ENCODE measurements at regions not wholly inside any gene's neighbourhood (a gene's known extent, or its start where the extent isn't known, plus 50 kb on each side); places are given as distances from the start of the nearest gene placed in this dataset.

DNA sequence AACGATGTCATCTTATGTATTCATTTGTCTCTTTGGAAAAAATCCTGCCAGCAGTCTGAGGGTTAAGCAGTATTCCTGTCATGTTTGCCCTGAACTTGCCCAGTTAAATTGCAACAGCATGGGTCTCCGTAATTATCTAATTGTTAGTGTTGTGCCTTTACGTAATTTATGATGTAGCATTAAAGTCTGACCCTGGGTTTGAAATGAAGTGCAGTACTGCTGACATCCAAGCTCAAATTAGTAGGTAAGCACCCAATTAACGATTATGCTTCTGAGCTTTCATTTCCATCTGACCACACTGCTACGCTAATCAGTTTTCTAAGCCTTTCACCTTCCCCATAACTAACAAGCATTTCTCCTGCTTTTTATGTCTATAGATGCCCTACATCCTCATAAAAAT lies 241.8 kb downstream of the ARRDC4 start:
- no peak for DNase-seq (ENCODE audit: low read depth)

- no peak for DNase-seq (ENCODE audit: low read depth)
Observed at GRCh38 chr15:98203872-98204660, 243.6 kb downstream of the ARRDC4 start.

DNA sequence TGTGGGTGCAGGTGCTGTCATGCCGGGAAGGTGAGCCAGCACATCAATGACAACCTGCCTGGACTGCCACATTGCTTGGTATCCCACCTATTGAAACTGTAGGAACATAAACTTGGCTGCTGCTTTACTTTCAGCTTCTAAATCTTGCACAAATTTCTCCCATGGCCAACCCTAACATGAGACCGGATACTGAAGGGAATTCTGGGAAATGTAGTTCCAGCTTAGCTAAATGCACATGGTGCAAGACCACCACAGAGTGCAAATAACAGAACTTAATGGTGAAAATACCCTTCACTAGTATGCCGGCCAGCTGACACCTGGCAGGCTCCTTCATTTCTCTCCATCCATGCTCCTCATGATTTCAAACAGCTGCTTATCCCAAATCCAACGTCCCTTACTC lies 247.4 kb downstream of the ARRDC4 start:
- DNase-seq (ENCODE audit: low read depth), result no peak

- no peak for DNase-seq (ENCODE audit: low read depth)
Observed at GRCh38 chr15:98213346-98213979, 253.0 kb downstream of the ARRDC4 start.

- no peak for DNase-seq (ENCODE audit: low read depth)
Observed at GRCh38 chr15:98216166-98216565, 255.7 kb downstream of the ARRDC4 start.

GRCh38 chr15:98217356-98217755 lies 256.9 kb downstream of the ARRDC4 start:
- no peak for DNase-seq (ENCODE audit: low read depth)

GRCh38 chr15:98221144-98221543 lies 260.6 kb downstream of the ARRDC4 start:
- no peak for DNase-seq (ENCODE audit: low read depth)

DNA sequence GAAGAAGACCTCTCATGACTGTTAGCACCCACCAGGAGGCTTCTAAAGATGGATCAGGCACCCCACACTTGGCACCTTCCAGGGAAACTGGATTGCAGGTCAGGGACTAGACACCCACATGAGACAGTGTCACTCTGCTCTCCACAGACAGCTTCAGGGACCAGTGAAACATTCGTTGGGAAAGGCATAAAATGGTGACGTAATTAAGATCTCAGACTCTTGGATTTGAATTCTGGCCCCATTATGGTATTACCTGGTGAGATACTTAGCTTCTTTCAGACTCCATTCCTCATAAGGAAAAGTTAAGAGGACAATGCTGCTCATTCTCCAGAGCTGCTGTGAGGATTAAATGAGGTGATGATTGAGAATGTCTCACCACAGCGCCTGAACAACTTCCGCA lies 261.1 kb downstream of the ARRDC4 start:
- no peak for DNase-seq (ENCODE audit: low read depth)

- no peak for DNase-seq (ENCODE audit: low read depth)
Observed at GRCh38 chr15:98226149-98226548, 265.6 kb downstream of the ARRDC4 start.

- no peak for DNase-seq (ENCODE audit: low read depth)
Observed at GRCh38 chr15:98226578-98226977, 266.1 kb downstream of the ARRDC4 start.

DNA sequence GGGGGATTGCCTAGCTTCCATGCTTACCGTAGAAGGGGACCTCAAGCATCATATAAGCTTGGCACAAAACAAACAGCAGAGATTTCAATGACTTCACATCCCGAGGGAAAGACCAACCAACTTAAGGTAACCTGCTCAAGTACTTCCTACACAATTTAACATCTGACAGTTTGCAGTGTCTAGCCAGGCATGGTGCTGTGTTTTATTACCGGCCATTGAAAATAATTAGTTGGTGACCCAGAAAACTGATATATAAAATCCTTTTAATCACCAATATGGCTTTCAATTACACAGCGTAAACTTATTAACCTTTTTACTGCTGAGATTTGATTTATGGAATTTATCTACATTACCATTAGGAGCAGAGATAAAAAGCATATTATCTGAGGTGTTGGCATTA lies 268.3 kb downstream of the ARRDC4 start:
- no peak for DNase-seq (ENCODE audit: low read depth)

DNA sequence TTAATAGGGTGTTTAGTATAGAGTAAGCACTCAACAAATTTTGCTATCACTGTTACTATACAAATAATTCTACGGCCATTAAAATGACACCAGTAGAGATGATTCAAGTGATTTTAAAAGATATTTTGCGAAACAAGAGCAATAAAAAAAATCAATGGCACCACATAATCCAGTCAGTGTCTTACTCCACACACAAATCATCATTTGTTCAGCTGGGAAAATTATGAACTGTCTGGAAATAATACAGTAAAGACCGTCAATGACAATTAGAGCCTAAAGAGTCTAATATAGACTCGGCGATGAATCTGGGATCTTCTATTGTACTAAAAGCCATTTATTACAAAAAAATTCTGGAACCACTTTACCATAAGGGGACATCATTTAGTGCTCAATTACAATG lies 270.5 kb downstream of the ARRDC4 start:
- DNase-seq (ENCODE audit: low read depth), result no peak

DNA sequence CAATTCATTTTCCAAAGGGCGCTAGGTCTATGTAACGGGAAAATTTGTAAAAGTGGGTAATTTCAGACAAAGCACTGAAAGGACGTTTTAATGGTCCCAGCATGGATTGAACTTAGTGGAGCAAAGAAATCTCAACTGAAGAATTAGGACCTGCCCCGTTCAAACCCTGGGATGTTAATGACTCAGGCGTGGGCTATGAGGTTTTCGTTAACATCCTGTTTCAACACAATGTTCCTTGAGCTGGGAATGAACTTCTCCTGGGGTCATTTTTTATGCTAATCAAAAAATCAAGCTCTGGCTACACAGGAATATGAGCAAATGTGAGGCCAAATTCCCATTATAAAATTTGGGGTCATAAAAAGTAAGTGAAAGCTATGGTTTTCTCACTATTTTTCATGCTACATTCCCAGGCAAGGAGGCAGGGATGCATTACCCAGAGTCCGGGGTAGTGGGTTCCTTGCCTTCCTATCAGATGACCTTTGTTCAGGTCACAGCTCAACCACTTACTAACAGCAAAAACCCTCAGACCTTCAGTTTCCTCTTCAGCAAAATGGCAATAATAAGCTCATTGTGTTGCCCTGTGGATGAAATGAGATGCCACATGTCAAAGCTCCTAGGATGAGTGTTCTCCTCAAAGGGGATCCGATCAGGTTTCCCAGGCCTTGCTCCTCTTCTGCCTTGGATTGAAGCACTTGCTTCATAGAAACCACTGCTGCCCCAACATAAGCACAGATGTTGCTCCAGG lies 271.4 kb downstream of the ARRDC4 start:
- DNase-seq (ENCODE audit: low read depth), result no peak

DNA sequence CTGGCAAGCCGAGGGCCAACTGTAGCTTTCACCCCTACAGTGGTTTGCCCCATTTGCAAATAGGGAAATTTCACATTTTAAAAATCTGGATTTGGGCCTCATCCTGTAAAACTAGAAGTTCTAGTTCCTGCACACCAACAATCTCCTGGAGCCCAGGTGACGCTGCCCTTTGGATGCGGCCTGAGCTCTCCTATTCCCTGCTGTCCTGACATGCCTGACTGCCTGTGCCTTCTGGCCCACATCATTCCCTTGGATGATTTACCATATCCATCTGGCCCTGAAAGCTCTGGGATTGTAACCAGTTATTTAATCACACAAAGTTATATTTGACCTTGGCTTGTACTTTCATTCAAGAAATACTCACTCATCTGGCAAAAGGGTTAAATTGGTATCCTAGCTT lies 272.3 kb downstream of the ARRDC4 start:
- DNase-seq (ENCODE audit: low read depth), result no peak

- no peak for DNase-seq (ENCODE audit: low read depth)
Observed at GRCh38 chr15:98233873-98234272, 273.4 kb downstream of the ARRDC4 start.

- DNase-seq (ENCODE audit: low read depth), result no peak
Observed at GRCh38 chr15:98240303-98240702, 279.8 kb downstream of the ARRDC4 start.

DNA sequence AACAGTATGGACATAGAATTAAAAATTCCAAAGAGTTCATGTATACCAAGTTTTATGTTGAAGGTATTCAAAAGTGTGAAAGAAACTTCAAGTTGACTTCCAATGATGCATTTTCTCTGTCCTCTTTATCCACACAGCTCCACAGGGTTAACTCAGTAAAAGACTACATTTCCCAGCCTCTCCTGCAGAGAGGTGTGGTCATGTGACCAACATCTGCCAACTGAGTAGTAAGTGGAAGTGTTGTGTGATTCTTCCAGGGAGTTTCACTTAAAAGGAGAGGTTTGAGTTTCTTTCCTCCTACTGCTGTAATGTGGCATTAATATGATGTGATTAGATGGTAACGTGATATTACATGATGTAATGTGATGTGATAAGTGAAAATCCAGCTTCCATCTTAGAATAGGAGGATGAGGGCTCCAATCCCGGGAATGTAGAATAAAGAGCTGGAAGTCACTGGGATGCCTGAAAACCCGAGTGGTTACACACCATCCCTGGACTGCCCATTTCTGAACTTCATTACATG lies 280.6 kb downstream of the ARRDC4 start:
- no peak for DNase-seq (ENCODE audit: low read depth)

DNA sequence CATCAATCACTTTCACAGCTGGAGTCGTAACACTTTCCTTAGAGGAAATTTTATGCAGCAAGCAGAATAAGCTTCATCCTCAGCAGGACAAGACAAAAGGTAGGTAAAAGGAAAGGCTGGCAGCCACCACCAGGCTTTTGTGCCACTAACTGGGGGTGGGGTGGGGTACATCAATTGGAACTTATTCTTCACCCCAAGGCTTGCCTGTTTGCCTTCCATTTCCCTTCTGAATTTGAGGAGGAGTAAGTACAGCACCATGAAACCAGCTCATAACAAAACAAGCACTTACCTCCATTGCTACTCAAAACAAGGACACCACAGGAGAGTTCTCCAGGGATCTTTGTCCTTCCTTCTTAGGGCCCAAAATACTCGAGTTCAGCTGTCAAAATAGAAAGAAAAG lies 296.8 kb downstream of the ARRDC4 start:
- no peak for DNase-seq (ENCODE audit: low read depth)

DNA sequence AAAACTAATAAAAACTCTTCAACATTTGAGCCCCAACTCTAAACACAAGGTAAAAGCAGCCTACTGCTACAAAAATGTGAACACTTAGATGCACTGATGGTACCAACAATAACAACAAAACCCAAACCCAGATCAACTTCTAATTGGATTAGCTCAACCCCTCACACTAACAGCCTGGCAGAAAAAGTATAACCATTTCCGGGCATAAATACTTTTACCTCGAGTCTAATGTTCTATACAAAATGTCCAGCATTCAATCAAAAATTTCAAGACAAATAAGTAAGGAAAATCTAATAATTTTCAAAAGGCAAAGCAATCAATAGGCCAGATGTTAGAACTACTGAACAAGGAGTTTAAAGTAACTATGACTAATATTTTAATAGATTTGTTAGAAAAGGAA lies 303.3 kb downstream of the ARRDC4 start:
- DNase-seq (ENCODE audit: low read depth), result no peak

DNA sequence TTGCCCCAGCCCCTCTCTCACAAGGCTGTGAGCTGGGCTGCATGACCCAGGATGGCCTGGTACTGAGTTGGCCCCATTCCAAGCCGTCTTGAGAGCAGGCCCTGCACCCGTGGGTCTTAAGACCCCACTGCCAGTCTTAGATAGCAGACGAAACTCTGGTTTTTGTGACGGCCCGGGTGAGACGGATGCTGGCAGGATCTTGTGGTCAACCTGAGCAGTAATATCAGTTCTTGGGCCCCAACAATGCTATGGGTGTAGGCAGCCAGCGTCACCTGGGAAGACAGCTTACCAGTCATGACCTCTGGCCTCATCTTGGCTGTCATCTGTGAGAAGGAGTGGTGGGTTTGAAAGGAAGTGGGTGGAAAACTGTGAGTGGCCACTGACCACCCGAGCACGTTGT lies 305.8 kb downstream of the ARRDC4 start:
- no peak for DNase-seq (ENCODE audit: low read depth)

GRCh38 chr15:98268163-98268562 lies 307.7 kb downstream of the ARRDC4 start:
- no peak for DNase-seq (ENCODE audit: low read depth)

DNA sequence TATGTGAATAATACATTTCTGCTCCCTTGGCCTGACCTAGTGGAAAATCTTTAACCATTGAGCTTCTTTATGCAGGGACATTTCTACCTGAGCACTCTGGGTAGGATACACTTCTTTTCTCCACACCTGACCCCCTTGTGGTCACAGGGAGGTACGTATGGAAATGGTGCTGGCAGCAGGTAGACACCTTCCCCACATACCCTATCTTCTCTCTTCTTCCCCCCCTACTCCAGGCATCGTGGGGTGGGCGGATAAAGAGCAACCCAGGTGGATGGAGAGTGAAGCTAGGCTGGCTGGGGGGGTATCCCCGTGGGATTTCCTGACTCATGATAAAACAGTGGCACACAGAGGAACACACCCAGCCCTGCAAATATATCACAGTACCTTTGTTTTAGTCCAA lies 312.1 kb downstream of the ARRDC4 start:
- DNase-seq (ENCODE audit: low read depth), result no peak

- DNase-seq (ENCODE audit: low read depth), result no peak
Observed at GRCh38 chr15:98276018-98276417, 315.5 kb downstream of the ARRDC4 start.
